BLaER1 (cell line): ENCODE measurements at regions not wholly inside any gene's neighbourhood (a gene's known extent, or its start where the extent isn't known, plus 50 kb on each side); places are given as distances from the start of the nearest gene placed in this dataset.

Source experiments
- H3K27ac ChIP-seq: shearing (Covaris generic); formaldehyde crosslinking; 2 replicates; pipeline ENCODE4 v1.8.1; 2022
- H3K27me3 ChIP-seq: shearing (Covaris generic); formaldehyde crosslinking; 2 replicates; pipeline ENCODE4 v1.8.1; 2022
- H3K36me3 ChIP-seq: shearing (Covaris generic); formaldehyde crosslinking; 2 replicates; pipeline ENCODE4 v1.8.1; 2022
- H3K4me1 ChIP-seq: shearing (Covaris generic); formaldehyde crosslinking; 2 replicates; pipeline ENCODE4 v1.8.1; 2022
- H3K4me2 ChIP-seq: shearing (Covaris generic); formaldehyde crosslinking; 2 replicates; pipeline ENCODE4 v1.8.1; 2022
- H3K4me3 ChIP-seq: shearing (Covaris generic); formaldehyde crosslinking; 2 replicates; pipeline ENCODE4 v1.8.1; 2022
- H3K9ac ChIP-seq: shearing (Covaris generic); formaldehyde crosslinking; 2 replicates; pipeline ENCODE4 v1.8.1; 2022
- H3K9me3 ChIP-seq: shearing (Covaris generic); formaldehyde crosslinking; 2 replicates; pipeline ENCODE4 v1.8.1; 2022
- H4K20me1 ChIP-seq: shearing (Covaris generic); formaldehyde crosslinking; 2 replicates; pipeline ENCODE4 v1.8.1; 2022
- Cebpa-rat ChIP-seq: shearing (Covaris generic); IDR thresholded peaks from 2 replicates; pipeline ENCODE4 v1.8.1; 2022

GRCh38 chr18:64201781-64202180 is 52.9 kb upstream of the LINC00305 start:
- no peaks in the 10 kb centered on the region for H3K36me3 ChIP-seq
- no peak overlapping the region for H3K4me2 ChIP-seq
- no peaks in the 10 kb centered on the region for H3K27me3 ChIP-seq
- no peaks in the 10 kb centered on the region for H3K4me1 ChIP-seq
- TF ChIP-seq Cebpa-rat = no peak
- H3K4me3 ChIP-seq = no peak overlapping the region
- H4K20me1 ChIP-seq = no peaks in the 10 kb centered on the region
- no peak overlapping the region for H3K27ac ChIP-seq
- no peaks in the 10 kb centered on the region for H3K9me3 ChIP-seq
- H3K9ac ChIP-seq = no peak overlapping the region

- TF ChIP-seq Cebpa-rat = no peak
- Histone ChIP-seq H3K27me3 (no peaks in the 10 kb centered on the region), H3K36me3 (no peaks in the 10 kb centered on the region), H3K4me2 (no peak overlapping the region), H3K9ac (no peak overlapping the region), H3K27ac (no peak overlapping the region), H3K4me3 (no peak overlapping the region), H3K9me3 (no peaks in the 10 kb centered on the region), H3K4me1 (peaks cover 1% of the 10 kb centered on the region; the same call in 1 of the 2 replicates), H4K20me1 (no peaks in the 10 kb centered on the region)
Measured at GRCh38 chr18:64199581-64199980, 50.7 kb upstream of the LINC00305 start.
